ENCODE measurements at regions not wholly inside any gene's neighbourhood (a gene's known extent, or its start where the extent isn't known, plus 50 kb on each side); places are given as distances from the start of the nearest gene placed in this dataset.

DNA sequence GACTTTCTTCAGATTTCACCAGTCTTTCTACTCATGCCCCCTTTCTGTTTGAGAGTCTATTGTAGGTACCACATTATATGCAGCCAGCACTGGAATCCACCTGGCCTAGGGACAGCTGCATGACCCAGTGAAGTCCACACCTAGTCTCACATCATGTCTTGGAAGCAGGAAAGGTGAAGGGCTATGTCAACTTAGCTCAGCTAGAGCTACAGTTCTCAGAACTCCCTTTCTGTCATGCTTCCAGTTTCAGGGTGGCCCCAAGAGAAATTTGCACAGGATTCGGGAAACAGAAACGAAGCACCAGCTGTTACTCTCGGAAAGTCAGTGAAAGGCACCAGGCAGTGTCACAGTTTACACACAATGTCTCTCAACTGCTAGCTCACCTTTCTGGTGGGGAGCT lies 51.6 kb upstream of the NLRP1 start:
- no peak for DNase-seq (ENCODE audit: low read depth in 1 of 2, low spot score in 1 of 2)

- no peak for DNase-seq (ENCODE audit: low read depth in 1 of 2, low spot score in 1 of 2)
Measured at GRCh38 chr17:5638596-5638995, 54.3 kb upstream of the NLRP1 start.

DNA sequence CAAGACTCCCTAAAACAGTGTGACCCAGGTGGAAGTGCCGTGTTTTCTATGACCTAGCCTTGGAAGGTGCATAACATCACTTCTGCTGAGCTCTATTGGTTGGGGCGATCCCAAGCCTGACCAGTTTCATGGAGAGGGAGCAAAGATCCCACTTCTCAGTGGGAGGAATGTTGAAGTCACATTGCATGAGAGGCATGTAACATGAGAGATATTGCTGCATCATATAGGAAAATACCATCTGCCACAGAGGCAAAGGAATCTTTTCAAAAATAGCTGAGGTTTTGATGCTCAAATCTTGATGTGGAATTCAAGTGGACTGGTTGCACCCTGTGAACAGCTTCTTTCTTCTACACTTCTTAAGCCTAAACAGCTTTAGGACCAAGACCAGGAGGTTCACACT lies 56.4 kb upstream of the NLRP1 start:
- no peak for DNase-seq (ENCODE audit: low read depth in 1 of 2, low spot score in 1 of 2)

- DNase-seq (ENCODE audit: low read depth in 1 of 2, low spot score in 1 of 2): no peak
Measured at GRCh38 chr17:5642752-5643151, 58.4 kb upstream of the NLRP1 start.

- no peak for DNase-seq (ENCODE audit: low read depth in 1 of 2, low spot score in 1 of 2)
Measured at GRCh38 chr17:5644065-5644464, 59.8 kb upstream of the NLRP1 start.

- no peak for DNase-seq (ENCODE audit: low read depth in 1 of 2, low spot score in 1 of 2)
Measured at GRCh38 chr17:5651348-5651747, 67.0 kb upstream of the NLRP1 start.

GRCh38 chr17:5661491-5662125 lies 77.3 kb upstream of the NLRP1 start:
- no peak for DNase-seq (ENCODE audit: low read depth in 1 of 2, low spot score in 1 of 2)

DNA sequence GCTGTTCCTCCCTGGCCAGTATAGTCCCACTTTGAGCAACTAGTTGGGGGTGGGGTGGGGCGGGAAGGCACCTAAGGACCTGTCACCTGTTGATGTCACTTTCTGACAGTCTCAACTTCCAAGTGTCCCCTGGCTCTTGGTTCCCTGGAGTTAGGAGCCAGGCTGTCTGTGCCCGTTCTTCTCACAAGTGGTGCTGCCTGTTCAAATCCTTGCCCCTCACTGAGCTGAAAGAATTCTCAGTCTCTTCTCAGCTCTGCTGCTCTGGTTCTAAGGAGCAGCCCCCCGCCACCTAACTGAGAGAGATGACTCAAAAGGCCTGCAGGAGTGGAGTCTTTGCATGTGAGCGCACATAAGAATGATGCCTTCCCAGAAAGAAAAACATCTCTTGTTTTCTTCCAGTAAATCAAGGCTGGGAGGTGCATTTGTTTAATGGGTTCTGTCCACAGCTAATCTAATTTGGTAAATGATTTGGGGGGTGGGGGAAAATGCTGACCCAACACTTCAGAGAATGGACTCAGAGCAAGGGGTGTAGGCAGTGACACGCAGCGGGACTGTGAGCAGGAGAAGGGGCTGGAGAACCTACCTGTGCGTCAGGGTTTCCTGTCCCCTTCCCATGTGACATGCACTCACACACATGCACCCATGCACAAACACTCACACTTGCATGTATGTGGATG lies 78.2 kb upstream of the NLRP1 start:
- no peak for DNase-seq (ENCODE audit: low read depth in 1 of 2, low spot score in 1 of 2)

- no peak for DNase-seq (ENCODE audit: low read depth in 1 of 2, low spot score in 1 of 2)
Measured at GRCh38 chr17:5665164-5665563, 80.9 kb upstream of the NLRP1 start.

DNA sequence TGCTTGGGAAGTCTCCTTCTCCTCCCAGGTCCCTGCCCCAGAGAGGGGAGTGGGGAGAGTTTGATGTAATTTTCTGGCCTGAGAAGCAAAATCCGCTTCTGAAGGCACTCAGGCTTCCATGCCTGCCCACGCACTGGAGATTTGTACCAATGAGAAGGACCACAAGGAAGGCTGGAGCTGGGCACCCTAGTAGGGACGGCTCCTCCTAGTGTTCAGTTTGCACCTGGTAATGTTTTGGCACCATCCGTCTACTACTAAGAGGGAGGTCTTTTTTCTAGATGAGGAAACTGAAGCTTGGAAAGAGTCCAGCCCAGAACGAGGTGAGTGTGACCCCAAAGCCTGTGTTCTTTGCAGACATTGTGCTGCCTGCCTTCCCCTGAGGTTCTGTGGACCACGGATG lies 83.6 kb upstream of the NLRP1 start:
- no peak for DNase-seq (ENCODE audit: low read depth in 1 of 2, low spot score in 1 of 2)

GRCh38 chr17:5668557-5669138 lies 84.3 kb upstream of the NLRP1 start:
- no peak for DNase-seq (ENCODE audit: low read depth in 1 of 2, low spot score in 1 of 2)

DNA sequence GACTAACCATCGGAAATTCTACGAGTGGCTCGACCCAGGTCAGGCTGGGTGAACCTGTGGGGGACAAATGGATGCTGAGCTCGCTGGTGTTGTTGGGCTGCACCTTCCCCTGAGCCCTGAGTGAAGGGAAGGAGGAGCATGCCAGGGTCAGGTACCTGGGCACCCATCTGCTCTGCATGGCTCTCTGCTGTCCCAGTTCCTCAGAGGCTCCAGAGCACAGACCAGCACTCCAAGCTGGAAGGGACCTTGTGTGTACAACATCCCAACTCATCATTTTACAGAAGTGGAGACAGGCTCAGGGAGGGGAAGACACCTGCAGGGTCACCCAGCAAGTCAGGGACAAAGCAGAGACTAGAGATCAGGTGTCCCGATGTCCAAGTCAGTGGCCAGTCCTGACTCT lies 84.9 kb upstream of the NLRP1 start:
- DNase-seq (ENCODE audit: low read depth in 1 of 2, low spot score in 1 of 2): no peak

DNA sequence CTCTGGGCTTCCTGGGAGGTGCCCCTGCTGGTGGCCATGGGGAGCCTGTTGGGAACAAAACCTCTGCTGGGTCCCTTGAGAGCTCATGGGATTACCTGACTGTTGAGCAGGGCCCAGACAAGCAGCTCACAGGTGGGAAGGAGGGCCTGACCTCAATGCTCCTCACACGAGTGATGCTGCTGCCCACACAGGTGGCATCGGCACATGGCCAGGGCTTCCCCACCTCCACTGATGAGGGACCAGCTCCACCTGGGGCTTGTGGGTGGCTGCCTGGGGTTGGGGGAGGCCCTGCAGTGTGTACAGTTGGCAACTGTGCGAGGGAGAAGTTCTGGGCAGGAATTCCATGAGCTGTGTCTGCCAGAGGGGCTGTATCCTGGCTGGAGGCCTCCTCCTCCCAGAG lies 87.8 kb upstream of the NLRP1 start:
- no peak for DNase-seq (ENCODE audit: low read depth in 1 of 2, low spot score in 1 of 2)

DNA sequence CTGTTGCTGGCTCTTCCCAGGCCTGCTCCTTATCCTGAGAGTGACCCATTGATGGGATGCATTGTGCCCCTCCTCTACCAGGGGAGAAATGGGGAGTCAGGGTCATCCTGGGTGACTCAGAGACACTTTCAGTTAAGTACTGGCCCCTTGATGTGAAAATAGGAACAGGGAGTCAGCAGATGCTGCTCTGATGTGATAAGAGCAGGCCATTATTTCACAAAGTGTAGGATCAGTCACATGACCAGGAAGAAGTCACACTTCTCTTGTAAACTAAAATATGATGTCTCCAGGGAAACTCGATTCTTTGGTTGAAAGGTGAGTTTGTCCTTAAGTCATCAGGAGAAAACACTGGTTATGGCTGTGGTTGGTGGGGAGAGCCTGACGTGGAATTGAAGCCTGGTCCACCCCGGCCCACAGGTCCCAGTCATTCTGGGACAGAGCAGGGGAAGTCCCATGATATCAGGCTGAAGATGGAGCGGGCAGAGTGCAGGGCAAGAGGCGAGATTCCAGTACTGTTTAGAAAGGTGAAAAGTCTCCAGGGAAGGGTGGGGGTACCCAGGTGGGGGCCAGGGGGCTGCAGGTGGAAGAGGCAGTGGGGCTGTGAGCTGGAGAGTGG lies 88.6 kb upstream of the NLRP1 start:
- no peak for DNase-seq (ENCODE audit: low read depth in 1 of 2, low spot score in 1 of 2)

- DNase-seq (ENCODE audit: low read depth in 1 of 2, low spot score in 1 of 2): no peak
Measured at GRCh38 chr17:5675625-5676421, 91.5 kb upstream of the NLRP1 start.

- no peak for DNase-seq (ENCODE audit: low read depth in 1 of 2, low spot score in 1 of 2)
Measured at GRCh38 chr17:5677620-5678019, 93.3 kb upstream of the NLRP1 start.

DNA sequence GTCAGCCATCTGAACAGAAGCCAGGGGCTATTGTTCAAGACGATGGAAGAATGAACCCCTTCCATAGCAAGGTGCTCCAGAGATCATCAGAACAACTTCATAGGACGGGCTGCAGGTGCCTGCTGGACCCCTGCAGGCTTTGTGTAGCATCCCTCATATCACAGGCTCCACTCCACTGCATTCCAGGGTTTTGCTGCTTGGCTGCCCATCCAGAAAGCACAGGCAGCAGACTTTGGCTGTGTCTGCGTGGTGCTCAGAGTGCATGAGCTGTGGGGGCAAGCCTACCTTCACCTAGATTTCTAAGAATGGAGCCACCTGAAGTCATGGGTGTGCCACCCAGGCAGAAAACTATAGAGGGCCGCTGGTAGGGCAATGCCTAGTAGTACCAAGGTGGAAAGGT lies 93.9 kb upstream of the NLRP1 start:
- DNase-seq (ENCODE audit: low read depth in 1 of 2, low spot score in 1 of 2): no peak

DNA sequence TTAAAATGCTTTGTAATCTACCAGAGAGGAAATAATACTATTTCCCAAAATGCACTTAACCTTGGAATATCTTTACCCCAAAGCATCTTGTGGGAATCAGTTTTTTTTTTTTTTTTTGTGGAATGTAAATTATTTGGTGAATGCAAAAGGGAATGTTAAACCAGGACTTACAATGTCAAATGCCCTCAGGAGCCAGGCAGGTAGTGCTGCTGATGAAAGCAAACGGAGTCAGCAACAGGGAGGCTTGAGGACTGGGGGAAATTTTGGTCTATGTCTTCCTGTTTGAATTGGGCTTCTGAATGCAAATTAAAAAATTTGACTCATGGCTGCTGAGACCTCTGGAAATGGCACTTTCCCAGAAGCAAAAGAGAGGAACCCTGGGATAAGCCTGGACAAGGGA lies 96.5 kb upstream of the NLRP1 start:
- DNase-seq (ENCODE audit: low read depth in 1 of 2, low spot score in 1 of 2): no peak

- DNase-seq (ENCODE audit: low read depth in 1 of 2, low spot score in 1 of 2): no peak
Measured at GRCh38 chr17:5683241-5683640, 98.9 kb upstream of the NLRP1 start.

- DNase-seq (ENCODE audit: low read depth in 1 of 2, low spot score in 1 of 2): no peak
Measured at GRCh38 chr17:5686074-5686635, 101.8 kb upstream of the NLRP1 start.

DNA sequence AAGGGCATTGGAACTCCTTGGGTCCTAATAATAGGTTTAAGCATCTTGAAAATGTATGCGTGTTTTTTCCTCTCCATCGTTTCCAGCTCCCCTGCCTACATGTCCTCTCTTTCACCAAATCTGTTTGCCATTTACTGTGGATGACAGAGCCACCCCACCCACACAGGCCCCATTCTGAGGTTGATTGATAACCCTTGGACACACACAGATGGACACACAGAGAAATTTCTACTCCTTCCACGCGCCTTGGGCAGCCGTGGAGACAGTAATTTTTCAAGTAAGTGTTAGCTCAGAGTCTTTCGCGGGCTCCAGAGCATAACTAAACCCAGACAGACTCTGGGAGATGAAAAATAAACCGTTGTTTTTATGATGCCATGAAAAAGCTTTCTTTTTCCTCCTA lies 103.3 kb upstream of the NLRP1 start:
- DNase-seq (ENCODE audit: low read depth in 1 of 2, low spot score in 1 of 2): no peak
